Thyroid gland (tissue), 4 donors: ENCODE measurements at regions not wholly inside any gene's neighbourhood (a gene's known extent, or its start where the extent isn't known, plus 50 kb on each side); places are given as distances from the start of the nearest gene placed in this dataset.
A peak's percentile ranks its signal among the peaks of the same experiment; 100 is the strongest.

Experiments used
- DNase-seq, 2 donors: peaks; one replicate each; pipeline ENCODE4 v3.0.0-alpha.2; 2019
- H3K27ac ChIP-seq, 3 donors: fragments of 200-600 bp; sonication (generic); 1 replicate in 2 of 3; 2 replicates in 1 of 3; pipeline ENCODE4 v1.5.1; 2016 to 2019; ENCODE audit warnings: mild to moderate bottlenecking in 1 of 3, moderate library complexity in 1 of 3
- H3K27me3 ChIP-seq: fragments of 200-600 bp; sonication (generic); one replicate; pipeline ENCODE4 v1.5.1; 2019
- H3K36me3 ChIP-seq, 2 donors: fragments of 200-600 bp; sonication (generic); one replicate each; pipeline ENCODE4 v1.5.1; 2016 to 2019
- H3K4me1 ChIP-seq, 2 donors: fragments of 200-600 bp; sonication (generic); one replicate each; pipeline ENCODE4 v1.5.1; 2017 to 2019
- H3K4me3 ChIP-seq, 3 donors: fragments of 200-600 bp; sonication (generic); replicated peaks in 1 of 3; 1 replicate in 2 of 3; 2 replicates in 1 of 3; pipeline ENCODE4 v1.5.1; 2016; ENCODE audit warnings: mild to moderate bottlenecking in 1 of 3
- H3K9me3 ChIP-seq: fragments of 200-600 bp; sonication (generic); one replicate; pipeline ENCODE4 v1.5.1; 2017
- POLR2A ChIP-seq, 2 donors: fragments of 450-650 bp; IDR thresholded peaks; one replicate each; pipeline ENCODE4 v1.6.1; 2017; ENCODE audit warnings: antibody characterized with exemption in 2 of 2, mild to moderate bottlenecking in 2 of 2, moderate library complexity in 1 of 2
- WGBS, 2 donors: methylation state at CpG; one replicate each; pipeline ENCODE4 v1.1.5; 2017; 5-methylcytosine and 5-hydroxymethylcytosine counted together
- intact Hi-C: fragments of 100-400 bp; cut with DNase I; formaldehyde crosslinking; loops from one replicate; pipeline ENCODE4 v1.15.1; 2023
- TF ChIP-seq, protein P1 (sequence below), 6 experiments: fragments of 200-600 bp in 3 of 6; fragments of 450-650 bp in 3 of 6; sonication (generic) in 3 of 6; IDR thresholded peaks; one replicate each; pipeline ENCODE4 v1.5.1; 2016 to 2019; ENCODE audit warnings: antibody characterized with exemption in 6 of 6, mild to moderate bottlenecking in 2 of 6, inconsistent platforms in 1 of 6, moderate library complexity in 1 of 6

DNA sequence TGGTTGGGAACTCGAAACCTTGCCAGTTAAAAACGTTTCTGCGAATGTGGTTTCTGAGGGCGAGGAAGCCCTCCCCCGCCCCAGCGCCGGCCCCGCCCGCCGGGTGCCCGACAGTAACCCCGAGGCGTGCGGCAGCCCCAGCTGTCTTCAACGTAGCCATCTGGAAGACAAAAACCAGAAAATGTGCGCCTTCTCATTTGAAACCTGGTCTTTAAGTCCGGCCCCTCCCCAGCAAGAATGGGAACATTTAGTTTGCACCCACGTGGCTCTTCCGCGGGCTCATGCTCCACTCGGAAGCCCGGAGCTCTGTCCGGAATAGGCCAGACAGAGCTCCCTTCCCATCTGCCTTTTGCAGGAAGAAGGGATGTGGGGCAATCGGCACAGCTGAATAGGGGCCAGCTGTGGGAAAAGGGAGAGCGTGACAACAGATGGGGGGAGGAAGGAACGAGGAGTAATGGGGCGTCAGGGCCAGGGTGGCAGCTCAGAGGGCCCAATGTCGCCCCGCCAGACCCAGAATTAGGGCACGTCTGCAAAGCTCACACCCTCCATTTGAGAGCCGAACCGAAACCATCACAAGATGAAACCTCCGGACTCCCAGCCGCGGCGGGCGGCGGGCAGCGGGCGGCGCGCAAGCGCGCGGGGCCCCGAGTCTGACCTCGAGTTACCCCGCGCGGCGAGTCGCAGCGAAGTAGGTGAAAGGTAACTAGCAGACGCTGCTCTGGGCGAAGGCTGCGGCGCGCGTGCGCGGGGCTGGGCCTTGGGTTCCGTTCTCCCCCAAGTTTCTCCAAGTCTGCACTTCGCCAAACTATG lies 63.4 kb upstream of the ABCA1 start:
- peak; percentile 89 to 90 for DNase-seq
- Histone ChIP-seq H3K9me3 (no peaks in the 10 kb centered on the region), H3K4me1 (peaks cover 36 to 37% of the 10 kb centered on the region in 2 donors), H3K4me3 (peak overlapping the region in 2 of 3 donors; percentile 33 to 39), H3K27ac (peak overlapping the region; percentile 78 to 98 (median 92)), H3K36me3 (no peaks in the 10 kb centered on the region), H3K27me3 (no peaks in the 10 kb centered on the region)
- WGBS, 2 donors, result 0% methylated on average over 49 to 63 of the region's 63 CpGs
- peak in 1 of 2 donors; percentile 58 for TF ChIP-seq POLR2A (IDR thresholded peaks at IDR 0.05)
- TF ChIP-seq, protein P1, sequence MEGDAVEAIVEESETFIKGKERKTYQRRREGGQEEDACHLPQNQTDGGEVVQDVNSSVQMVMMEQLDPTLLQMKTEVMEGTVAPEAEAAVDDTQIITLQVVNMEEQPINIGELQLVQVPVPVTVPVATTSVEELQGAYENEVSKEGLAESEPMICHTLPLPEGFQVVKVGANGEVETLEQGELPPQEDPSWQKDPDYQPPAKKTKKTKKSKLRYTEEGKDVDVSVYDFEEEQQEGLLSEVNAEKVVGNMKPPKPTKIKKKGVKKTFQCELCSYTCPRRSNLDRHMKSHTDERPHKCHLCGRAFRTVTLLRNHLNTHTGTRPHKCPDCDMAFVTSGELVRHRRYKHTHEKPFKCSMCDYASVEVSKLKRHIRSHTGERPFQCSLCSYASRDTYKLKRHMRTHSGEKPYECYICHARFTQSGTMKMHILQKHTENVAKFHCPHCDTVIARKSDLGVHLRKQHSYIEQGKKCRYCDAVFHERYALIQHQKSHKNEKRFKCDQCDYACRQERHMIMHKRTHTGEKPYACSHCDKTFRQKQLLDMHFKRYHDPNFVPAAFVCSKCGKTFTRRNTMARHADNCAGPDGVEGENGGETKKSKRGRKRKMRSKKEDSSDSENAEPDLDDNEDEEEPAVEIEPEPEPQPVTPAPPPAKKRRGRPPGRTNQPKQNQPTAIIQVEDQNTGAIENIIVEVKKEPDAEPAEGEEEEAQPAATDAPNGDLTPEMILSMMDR (IDR thresholded peaks at IDR 0.05), result no peak
- intact Hi-C loops, result loop anchor here (10.0 kb wide), 2 partner anchors 67 to 73 kb away; partner anchors contain the start of gene ABCA1

DNA sequence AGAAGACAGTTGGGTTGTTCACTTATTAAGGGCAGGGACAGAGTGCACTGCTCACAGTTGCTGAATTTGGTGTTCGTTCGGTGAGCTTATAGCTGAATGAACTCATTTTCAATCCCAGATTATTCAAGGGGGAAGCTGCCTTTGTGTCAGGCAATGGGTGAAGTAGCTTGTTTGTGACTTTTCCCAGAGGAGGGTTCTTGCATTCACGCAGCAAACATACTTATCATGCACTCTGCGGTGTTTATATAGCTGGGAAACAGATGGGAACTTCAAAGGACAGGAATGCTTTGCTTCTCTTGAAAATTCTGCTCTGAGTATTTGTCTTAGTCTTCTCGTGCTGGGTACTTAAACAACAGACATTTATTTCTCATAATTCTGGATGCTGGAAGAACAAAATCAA lies 64.7 kb upstream of the ABCA1 start:
- H3K27ac ChIP-seq, result peak overlapping the region in 2 of 3 donors; percentile 92 to 98
- no peaks in the 10 kb centered on the region for H3K9me3 ChIP-seq
- no peak for DNase-seq
- WGBS, 2 donors, result 66 to 73% methylated on average over 5 of the region's 5 CpGs
- no peaks in the 10 kb centered on the region for H3K27me3 ChIP-seq
- no peaks in the 10 kb centered on the region for H3K36me3 ChIP-seq
- intact Hi-C loops, result loop anchor here (10.0 kb wide), 2 partner anchors 68 to 72 kb away; partner anchors contain the start of gene ABCA1
- TF ChIP-seq, protein P1 (IDR thresholded peaks at IDR 0.05), result no peak
- no peak for TF ChIP-seq POLR2A (IDR thresholded peaks at IDR 0.05)
- H3K4me1 ChIP-seq, result peaks cover 36 to 37% of the 10 kb centered on the region in 2 donors
- no peak overlapping the region for H3K4me3 ChIP-seq

DNA sequence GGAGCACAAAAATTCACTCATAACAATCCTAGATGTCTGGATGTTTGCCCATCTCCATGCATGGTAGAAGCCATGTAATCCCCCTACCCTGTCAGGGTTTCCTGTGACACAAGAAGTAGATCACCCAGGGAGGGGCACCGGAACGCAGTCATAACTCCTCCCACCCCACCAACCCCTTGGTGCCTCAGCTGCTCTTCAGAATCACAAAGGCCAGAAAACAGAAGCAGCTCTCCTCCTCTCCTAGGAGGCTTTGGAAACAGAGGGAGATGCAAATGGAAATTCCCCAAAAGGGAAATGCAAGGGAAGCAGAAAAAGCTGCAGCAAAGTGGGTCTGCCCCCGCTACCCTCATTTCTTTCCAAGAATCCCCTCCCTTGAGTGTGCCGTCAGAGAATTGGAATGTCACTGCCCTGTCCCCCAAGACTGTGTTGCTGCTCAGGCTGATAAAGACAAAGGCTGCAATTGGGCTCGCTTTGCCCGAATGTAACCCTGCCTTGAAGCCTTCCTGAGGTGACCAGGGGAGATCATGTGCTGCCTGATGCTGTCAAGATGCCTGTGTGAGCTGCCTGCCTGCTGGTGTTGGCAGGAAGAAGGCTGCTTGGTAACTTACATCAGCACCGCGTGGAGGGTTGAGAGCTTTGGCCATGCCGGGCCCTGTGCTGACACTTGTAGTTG lies 65.5 kb upstream of the ABCA1 start:
- Histone ChIP-seq H3K4me3 (no peak overlapping the region), H3K4me1 (peaks cover 36 to 37% of the 10 kb centered on the region in 2 donors), H3K27ac (peak overlapping the region in 2 of 3 donors; percentile 92 to 98), H3K9me3 (no peaks in the 10 kb centered on the region), H3K27me3 (no peaks in the 10 kb centered on the region), H3K36me3 (no peaks in the 10 kb centered on the region)
- TF ChIP-seq POLR2A (IDR thresholded peaks at IDR 0.05), result no peak
- TF ChIP-seq, protein P1 (IDR thresholded peaks at IDR 0.05), result no peak
- intact Hi-C loops, result loop anchor here (10.0 kb wide), 2 partner anchors 69 to 71 kb away; partner anchors contain the start of gene ABCA1
- 12 to 19% methylated on average over 6 to 9 of the region's 9 CpGs for WGBS, 2 donors
- peak; percentile 77 for DNase-seq

DNA sequence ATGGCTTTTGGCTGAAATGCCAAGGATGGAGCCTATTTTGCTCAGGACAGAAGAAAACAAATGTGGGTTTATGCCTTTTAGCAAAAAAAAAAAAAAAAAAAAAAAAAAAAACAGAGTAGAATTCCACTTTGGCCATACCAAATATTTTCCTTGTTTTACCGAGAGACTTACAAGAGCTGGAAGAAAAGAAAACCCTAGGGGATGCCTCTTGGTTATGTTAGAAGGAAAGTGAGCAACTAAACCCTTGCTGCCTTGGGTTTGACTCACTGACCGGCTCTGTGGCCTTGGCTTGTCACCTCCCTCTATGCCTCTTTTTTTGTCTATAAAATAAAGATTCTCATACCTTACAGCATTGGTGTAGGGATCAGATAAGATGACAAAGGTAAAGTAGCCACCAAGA lies 69.6 kb upstream of the ABCA1 start:
- 65 to 76% methylated on average over 2 of the region's 2 CpGs for WGBS, 2 donors
- Histone ChIP-seq H3K27me3 (no peaks in the 10 kb centered on the region), H3K36me3 (no peaks in the 10 kb centered on the region), H3K4me1 (peaks cover 16 to 18% of the 10 kb centered on the region in 2 donors), H3K4me3 (no peak overlapping the region), H3K9me3 (no peaks in the 10 kb centered on the region), H3K27ac (no peak overlapping the region)
- no peak for TF ChIP-seq POLR2A (IDR thresholded peaks at IDR 0.05)
- TF ChIP-seq, protein P1 (IDR thresholded peaks at IDR 0.05), result no peak
- no peak for DNase-seq
- intact Hi-C loops, result loop anchor here (10.0 kb wide), 2 partner anchors 67 to 73 kb away; partner anchors contain the start of gene ABCA1
